Activated naive CD4-positive, alpha-beta T cell treated with anti-CD3 and anti-CD28 coated beads, Interleukin-2, amount 10 ng/mL, durations not matched to agents 7 days and 5 days (primary cell): ENCODE measurements at regions not wholly inside any gene's neighbourhood (a gene's known extent, or its start where the extent isn't known, plus 50 kb on each side); places are given as distances from the start of the nearest gene placed in this dataset.

ENCODE experiments used
- CTCF ChIA-PET: fragments of 350-600 bp; sonication (Branson Sonifier 250); formaldehyde crosslinking; loops from one replicate; lab custom pipeline; 2021; ENCODE audit warnings: antibody characterized with exemption; lab: Charles Lee
- DNase-seq: peaks from one replicate; pipeline ENCODE4 v3.0.0-alpha.2; 2020
- H3K27ac Mint-ChIP-seq: one replicate; pipeline ENCODE4 v1.8.0; 2021; ENCODE audit warnings: mild to moderate bottlenecking, moderate library complexity, mixed read lengths
- H3K27me3 Mint-ChIP-seq: one replicate; pipeline ENCODE4 v1.8.0; 2021; ENCODE audit warnings: mild to moderate bottlenecking, mixed read lengths
- H3K36me3 Mint-ChIP-seq: one replicate; pipeline ENCODE4 v1.8.0; 2021; ENCODE audit warnings: mixed read lengths
- H3K4me1 Mint-ChIP-seq: one replicate; pipeline ENCODE4 v1.8.0; 2021; ENCODE audit warnings: mixed read lengths
- H3K4me3 Mint-ChIP-seq: one replicate; pipeline ENCODE4 v1.8.0; 2021; ENCODE audit warnings: mild to moderate bottlenecking, moderate library complexity, mixed read lengths
- H3K9me3 Mint-ChIP-seq: one replicate; pipeline ENCODE4 v1.8.0; 2021; ENCODE audit warnings: mixed read lengths

DNA sequence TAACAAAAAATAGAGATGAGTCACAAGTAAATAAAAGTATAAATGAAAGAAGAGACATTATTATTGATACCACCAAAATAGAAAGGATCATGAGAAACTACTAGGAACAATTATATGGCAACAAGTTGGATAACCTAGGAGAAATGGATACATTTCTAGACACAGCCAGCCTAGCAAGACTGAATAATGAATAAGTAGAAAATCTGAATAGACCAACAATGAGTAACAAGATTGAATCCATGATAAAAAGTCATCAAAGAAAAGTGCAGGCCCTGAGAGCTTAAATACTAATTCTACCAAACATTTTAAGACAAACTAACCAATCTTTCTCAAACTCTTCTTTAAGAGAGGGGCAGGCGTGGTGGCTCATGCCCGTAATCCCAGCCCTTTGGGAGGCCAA is 538.6 kb upstream of the PBX1 start:
- Mint-ChIP-seq H3K9me3 (peaks cover 17% of the 10 kb centered on the region), H3K27ac (no peak overlapping the region), H3K27me3 (no peaks in the 10 kb centered on the region), H3K36me3 (no peaks in the 10 kb centered on the region), H3K4me1 (no peaks in the 10 kb centered on the region), H3K4me3 (no peak overlapping the region)
- CTCF ChIA-PET = interaction anchor here (0.7 kb wide), 1 partner anchor 1941 kb away, joined by 3 read pairs; no protein-coding TSS in a partner anchor
- no peak for DNase-seq

DNA sequence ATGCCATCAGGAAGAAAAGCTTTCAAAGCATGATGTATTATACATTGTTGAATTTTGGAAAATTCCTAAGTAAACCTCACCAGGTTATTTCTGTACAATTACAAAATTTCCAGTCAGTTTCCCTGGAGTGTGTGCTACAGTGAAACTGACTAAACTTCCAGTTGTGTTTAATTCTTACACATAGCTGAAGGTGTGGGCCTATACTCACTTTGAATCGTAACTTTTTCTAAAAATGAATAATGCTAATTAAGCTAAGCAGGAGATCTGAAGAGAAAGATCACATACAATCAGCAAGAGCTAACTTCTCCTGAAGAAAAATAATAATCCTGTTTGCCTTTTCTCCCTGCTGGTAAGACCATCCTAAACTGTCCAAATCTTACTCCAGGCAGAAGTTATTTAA is 537.2 kb upstream of the PBX1 start:
- Mint-ChIP-seq H3K4me3 (no peak overlapping the region), H3K4me1 (no peaks in the 10 kb centered on the region), H3K36me3 (no peaks in the 10 kb centered on the region), H3K9me3 (peaks cover 16% of the 10 kb centered on the region), H3K27ac (no peak overlapping the region), H3K27me3 (no peaks in the 10 kb centered on the region)
- CTCF ChIA-PET = no interaction called here
- DNase-seq = no peak

- DNase-seq = no peak
- Mint-ChIP-seq H3K4me1 (no peaks in the 10 kb centered on the region), H3K9me3 (peaks cover 20% of the 10 kb centered on the region), H3K27ac (no peak overlapping the region), H3K27me3 (no peaks in the 10 kb centered on the region), H3K4me3 (no peak overlapping the region), H3K36me3 (no peaks in the 10 kb centered on the region)
- CTCF ChIA-PET = no interaction called here
These were observed 525.2 kb upstream of the PBX1 start for GRCh38 chr1:164033782-164034181.

DNA sequence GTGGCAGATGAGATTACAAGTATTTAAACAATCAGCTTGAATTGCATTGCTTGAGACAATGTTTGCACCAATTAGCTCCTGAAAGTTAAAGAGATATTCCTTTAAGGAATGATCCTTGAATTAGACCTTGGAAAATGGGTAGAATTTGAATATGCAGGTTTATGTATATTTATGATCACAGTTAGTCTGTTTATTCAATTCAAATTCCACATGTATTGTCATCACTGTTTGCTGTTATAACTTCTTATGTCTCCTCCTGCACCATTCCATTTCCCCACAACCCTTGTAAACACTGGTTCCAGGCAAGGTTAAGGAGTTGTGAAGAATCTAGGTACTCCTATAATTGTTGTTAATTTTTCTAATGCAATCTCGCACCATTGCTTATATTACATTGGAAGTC is 518.2 kb upstream of the PBX1 start:
- no peak for DNase-seq
- no peaks in the 10 kb centered on the region for H3K4me1 Mint-ChIP-seq
- no peak overlapping the region for H3K4me3 Mint-ChIP-seq
- no peaks in the 10 kb centered on the region for H3K36me3 Mint-ChIP-seq
- H3K27ac Mint-ChIP-seq = no peak overlapping the region
- H3K27me3 Mint-ChIP-seq = no peaks in the 10 kb centered on the region
- H3K9me3 Mint-ChIP-seq = peaks cover 6% of the 10 kb centered on the region
- CTCF ChIA-PET = no interaction called here

DNA sequence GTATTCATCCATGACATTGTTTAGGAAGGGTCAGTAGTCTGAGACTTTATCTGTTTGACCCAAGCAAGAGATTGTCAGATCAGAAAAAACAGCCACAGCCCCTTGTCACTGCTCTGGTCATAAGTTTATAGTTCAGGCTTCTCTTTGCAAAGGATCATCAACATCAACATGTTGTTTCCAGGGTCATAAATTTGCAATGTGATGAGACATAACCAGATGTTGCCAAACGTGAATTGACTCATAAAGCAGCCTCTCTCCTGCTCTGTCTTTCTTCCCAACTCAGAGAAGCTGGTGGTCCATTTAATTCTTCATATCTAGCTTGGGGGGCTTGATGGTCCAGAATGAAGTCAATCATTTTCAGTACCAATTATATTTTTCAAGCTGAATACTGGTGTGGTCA is 507.2 kb upstream of the PBX1 start:
- CTCF ChIA-PET = no interaction called here
- Mint-ChIP-seq H3K27ac (no peak overlapping the region), H3K4me1 (no peaks in the 10 kb centered on the region), H3K9me3 (peaks cover 10% of the 10 kb centered on the region), H3K4me3 (no peak overlapping the region), H3K27me3 (no peaks in the 10 kb centered on the region), H3K36me3 (no peaks in the 10 kb centered on the region)
- DNase-seq = no peak

- no peak for DNase-seq
- peaks cover 9% of the 10 kb centered on the region for H3K9me3 Mint-ChIP-seq
- no peak overlapping the region for H3K27ac Mint-ChIP-seq
- CTCF ChIA-PET = no interaction called here
- H3K4me1 Mint-ChIP-seq = no peaks in the 10 kb centered on the region
- no peaks in the 10 kb centered on the region for H3K36me3 Mint-ChIP-seq
- H3K27me3 Mint-ChIP-seq = no peaks in the 10 kb centered on the region
- H3K4me3 Mint-ChIP-seq = no peak overlapping the region
These were observed 504.7 kb upstream of the PBX1 start for GRCh38 chr1:164054331-164054730.

DNA sequence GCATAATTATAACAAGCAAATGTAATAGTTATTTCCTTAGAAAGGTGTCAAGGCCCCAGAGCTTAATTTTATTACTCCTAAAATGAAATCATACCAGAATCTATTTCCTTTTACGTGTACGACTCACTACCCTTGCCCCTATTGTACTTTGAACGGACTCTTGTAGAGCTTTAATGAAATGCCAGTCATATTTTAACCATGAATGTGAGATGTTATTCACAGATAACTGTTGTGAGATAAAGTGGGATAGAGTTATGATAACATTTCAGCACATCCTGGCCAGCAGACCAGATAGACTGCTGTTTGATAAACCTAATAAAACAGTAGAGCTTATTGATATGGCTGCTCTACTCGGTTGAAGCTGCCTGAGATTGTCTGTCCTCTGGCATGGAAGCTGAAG is 500.8 kb upstream of the PBX1 start:
- CTCF ChIA-PET = no interaction called here
- Mint-ChIP-seq H3K4me3 (no peak overlapping the region), H3K27me3 (no peaks in the 10 kb centered on the region), H3K36me3 (no peaks in the 10 kb centered on the region), H3K27ac (no peak overlapping the region), H3K9me3 (peaks cover 2% of the 10 kb centered on the region), H3K4me1 (no peaks in the 10 kb centered on the region)
- no peak for DNase-seq

- H3K27ac Mint-ChIP-seq = no peak overlapping the region
These were observed 497.5 kb upstream of the PBX1 start for GRCh38 chr1:164061528-164061927.

GRCh38 chr1:164064501-164064900 is 494.5 kb upstream of the PBX1 start:
- Mint-ChIP-seq H3K9me3 (peaks cover 6% of the 10 kb centered on the region), H3K4me3 (no peak overlapping the region), H3K4me1 (no peaks in the 10 kb centered on the region), H3K36me3 (no peaks in the 10 kb centered on the region), H3K27ac (no peak overlapping the region), H3K27me3 (no peaks in the 10 kb centered on the region)
- DNase-seq = no peak
- CTCF ChIA-PET = no interaction called here

More at GRCh38 chr1:164061528-164061927, 497.5 kb upstream of the PBX1 start:
- H3K4me3 Mint-ChIP-seq = no peak overlapping the region
- no peak for DNase-seq
- H3K4me1 Mint-ChIP-seq = no peaks in the 10 kb centered on the region
- peaks cover 4% of the 10 kb centered on the region for H3K9me3 Mint-ChIP-seq
- H3K27me3 Mint-ChIP-seq = no peaks in the 10 kb centered on the region
- CTCF ChIA-PET = no interaction called here
- H3K36me3 Mint-ChIP-seq = no peaks in the 10 kb centered on the region

- H3K9me3 Mint-ChIP-seq = peaks cover 17% of the 10 kb centered on the region
- CTCF ChIA-PET = no interaction called here
These were observed 487.7 kb upstream of the PBX1 start for GRCh38 chr1:164071288-164071687.

DNA sequence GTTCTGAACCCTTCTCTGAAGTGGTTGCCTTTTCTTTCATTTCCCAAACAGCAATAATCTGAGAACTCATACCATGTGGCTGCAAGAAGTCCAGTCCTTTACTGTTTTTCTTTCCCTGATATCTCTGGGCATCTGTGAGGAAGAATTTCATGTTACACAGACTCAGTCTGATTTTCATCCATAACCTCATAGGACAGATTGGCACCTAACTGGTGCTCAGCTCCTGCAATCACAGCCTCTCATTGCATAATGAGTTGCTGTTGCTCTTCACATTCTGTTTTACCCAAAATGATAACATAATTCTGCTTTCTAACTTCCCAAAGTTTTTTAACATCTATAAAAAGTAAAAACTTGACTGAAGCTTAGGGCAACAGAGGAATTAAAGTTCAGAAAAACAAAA is 472.2 kb upstream of the PBX1 start:
- H3K27ac Mint-ChIP-seq = no peak overlapping the region
- H3K9me3 Mint-ChIP-seq = peaks cover 12% of the 10 kb centered on the region
- no peaks in the 10 kb centered on the region for H3K4me1 Mint-ChIP-seq
- no peaks in the 10 kb centered on the region for H3K36me3 Mint-ChIP-seq
- H3K27me3 Mint-ChIP-seq = no peaks in the 10 kb centered on the region
- no peak for DNase-seq
- CTCF ChIA-PET = no interaction called here
- H3K4me3 Mint-ChIP-seq = no peak overlapping the region

More at GRCh38 chr1:164071288-164071687, 487.7 kb upstream of the PBX1 start:
- DNase-seq = no peak
- H3K27me3 Mint-ChIP-seq = no peaks in the 10 kb centered on the region
- no peaks in the 10 kb centered on the region for H3K36me3 Mint-ChIP-seq
- H3K4me3 Mint-ChIP-seq = no peak overlapping the region
- no peak overlapping the region for H3K27ac Mint-ChIP-seq
- H3K4me1 Mint-ChIP-seq = no peaks in the 10 kb centered on the region

DNA sequence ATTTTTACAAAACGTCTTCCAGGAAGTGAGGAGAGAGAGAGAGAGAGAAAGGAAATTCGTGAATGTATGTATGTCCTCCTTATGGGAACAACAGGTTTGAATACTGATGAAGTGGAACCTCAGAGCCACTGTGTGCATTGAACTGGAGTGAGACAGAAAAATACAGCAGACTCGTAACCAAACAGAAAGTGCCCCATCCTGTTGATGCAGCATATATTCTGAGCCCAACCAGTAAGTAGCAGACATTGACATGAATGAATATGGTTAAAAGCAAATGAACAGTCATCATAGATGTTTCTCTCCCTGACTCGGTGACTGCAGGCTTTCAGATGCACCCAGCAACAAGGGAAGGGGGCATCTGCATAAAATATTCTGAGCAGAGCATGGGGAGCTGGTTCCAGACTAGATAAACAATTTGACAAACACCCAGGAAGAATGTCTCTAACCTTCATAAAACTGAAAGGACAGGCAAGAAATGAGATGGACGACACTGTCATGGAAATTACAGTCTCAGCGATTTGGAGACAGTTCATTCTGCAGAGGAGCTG is 471.0 kb upstream of the PBX1 start:
- H3K36me3 Mint-ChIP-seq = no peaks in the 10 kb centered on the region
- H3K27me3 Mint-ChIP-seq = no peaks in the 10 kb centered on the region
- H3K27ac Mint-ChIP-seq = no peak overlapping the region
- H3K9me3 Mint-ChIP-seq = peaks cover 17% of the 10 kb centered on the region
- no peak overlapping the region for H3K4me3 Mint-ChIP-seq
- no peak for DNase-seq
- CTCF ChIA-PET = no interaction called here
- no peaks in the 10 kb centered on the region for H3K4me1 Mint-ChIP-seq

DNA sequence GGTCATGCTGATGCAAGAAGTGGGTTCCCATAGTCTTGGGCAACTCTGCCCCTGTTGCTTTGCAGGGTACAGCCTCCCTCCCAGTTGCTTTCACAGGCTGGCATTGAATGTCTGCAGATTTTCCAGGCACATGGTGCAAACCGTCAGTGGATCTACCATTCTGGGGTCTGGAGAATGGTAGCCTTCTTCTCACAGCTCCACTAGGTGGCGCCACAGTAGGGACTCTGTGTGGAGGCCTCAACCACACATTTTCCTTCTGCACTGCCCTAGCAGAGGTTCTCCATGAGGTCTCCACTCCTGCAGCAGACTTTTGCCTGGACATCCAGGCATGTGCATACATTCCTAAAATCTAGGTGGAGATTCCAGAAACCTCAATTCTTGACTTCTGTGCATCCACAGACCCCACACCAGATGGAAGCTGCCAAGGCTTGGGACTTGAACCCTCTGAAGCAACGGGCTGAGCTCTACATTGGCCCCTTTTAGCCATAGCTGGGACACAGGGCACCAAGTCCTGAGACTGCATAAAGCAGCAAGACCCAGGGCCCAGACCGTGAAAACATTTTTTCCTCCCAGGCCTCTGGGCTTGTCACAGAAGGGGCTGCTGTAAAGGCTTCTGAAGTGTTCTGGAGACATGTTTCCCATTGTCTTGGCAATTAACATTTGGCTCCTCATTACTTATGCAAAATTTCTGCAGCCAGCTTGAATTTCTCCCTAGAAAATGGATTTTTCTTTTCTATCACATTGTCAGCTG is 466.2 kb upstream of the PBX1 start:
- no peak for DNase-seq
- Mint-ChIP-seq H3K9me3 (peaks cover 14% of the 10 kb centered on the region), H3K4me3 (no peak overlapping the region), H3K4me1 (no peaks in the 10 kb centered on the region), H3K36me3 (no peaks in the 10 kb centered on the region), H3K27ac (no peak overlapping the region), H3K27me3 (no peaks in the 10 kb centered on the region)
- CTCF ChIA-PET = no interaction called here

- CTCF ChIA-PET = no interaction called here
- Mint-ChIP-seq H3K4me1 (no peaks in the 10 kb centered on the region), H3K4me3 (no peak overlapping the region), H3K27me3 (no peaks in the 10 kb centered on the region), H3K36me3 (no peaks in the 10 kb centered on the region), H3K27ac (no peak overlapping the region), H3K9me3 (peaks cover 13% of the 10 kb centered on the region)
- DNase-seq = no peak
These were observed 465.4 kb upstream of the PBX1 start for GRCh38 chr1:164093543-164093942.

DNA sequence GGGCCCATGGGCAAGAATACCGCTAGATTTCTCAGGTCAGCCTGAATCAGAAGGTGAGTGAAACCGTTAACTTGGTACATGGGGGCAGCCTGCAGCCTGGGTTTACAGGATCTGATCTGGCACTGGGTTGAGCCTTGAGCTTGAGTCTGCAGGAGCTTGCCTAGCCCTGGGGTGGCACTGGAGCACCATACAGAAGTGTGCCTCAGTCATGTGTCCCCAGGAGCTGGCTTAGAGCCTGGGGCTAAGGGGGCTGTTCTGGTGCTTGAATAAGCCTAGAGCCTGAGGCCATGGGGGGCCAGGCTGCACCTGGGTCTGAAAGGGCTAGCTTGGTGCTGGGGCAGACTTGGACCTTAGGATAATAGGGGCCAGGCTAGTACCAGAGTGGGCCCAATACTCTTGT is 457.2 kb upstream of the PBX1 start:
- CTCF ChIA-PET = no interaction called here
- H3K27me3 Mint-ChIP-seq = no peaks in the 10 kb centered on the region
- H3K27ac Mint-ChIP-seq = no peak overlapping the region
- peaks cover 1% of the 10 kb centered on the region for H3K9me3 Mint-ChIP-seq
- H3K4me1 Mint-ChIP-seq = no peaks in the 10 kb centered on the region
- DNase-seq = no peak
- H3K36me3 Mint-ChIP-seq = no peaks in the 10 kb centered on the region
- H3K4me3 Mint-ChIP-seq = no peak overlapping the region
